ENCODE measurements at regions not wholly inside any gene's neighbourhood (a gene's known extent, or its start where the extent isn't known, plus 50 kb on each side); places are given as distances from the start of the nearest gene placed in this dataset.

DNA sequence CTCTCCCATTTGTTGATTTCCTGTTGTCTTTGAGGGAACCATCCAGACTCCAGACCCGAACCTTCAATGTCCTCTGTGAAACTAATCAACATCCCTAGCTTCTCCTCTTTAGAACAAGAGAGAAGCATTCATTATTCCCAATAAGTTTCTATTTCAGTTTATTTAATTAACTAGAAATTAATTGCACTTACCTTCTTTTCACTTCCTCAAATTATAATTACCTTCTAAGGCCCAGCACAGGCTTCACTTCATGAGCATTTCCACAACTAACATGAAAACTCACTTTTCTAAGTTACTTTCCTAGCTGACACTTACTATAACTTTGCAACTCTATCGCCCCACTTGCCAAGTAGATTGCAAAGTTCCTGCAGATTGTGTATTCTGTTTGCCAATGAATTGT lies 71.6 kb upstream of the HTR2A start:
- no peak overlapping the region for H3K9ac ChIP-seq (ENCODE audit: extremely low read depth, insufficient read length, low read length)
- no peak overlapping the region for H3K56ac ChIP-seq (ENCODE audit: insufficient read length, low read depth, low read length)
- no peak overlapping the region for H4K5ac ChIP-seq (ENCODE audit: insufficient read length, low read depth, low read length)
- H3K36me3 Mint-ChIP-seq (ENCODE audit: insufficient read depth in 1 of 3, low read depth in 3 of 3): no peaks in the 10 kb centered on the region
- no peak overlapping the region for H3K4me2 ChIP-seq (ENCODE audit: insufficient read depth, insufficient read length, low read length)
- H3K9me3 ChIP-seq (ENCODE audit: control insufficient read depth, low read depth, low read length): no peaks in the 10 kb centered on the region
- H2AFZ ChIP-seq (ENCODE audit: low read length): no peak overlapping the region
- no peak overlapping the region for H3T11ph ChIP-seq (ENCODE audit: low read length)
- WGBS (ENCODE audit: extremely low coverage, insufficient read length, low lambda C conversion rate): no CpG with 5 or more reads among the region's 2 CpGs
- no peaks in the 10 kb centered on the region for H3K79me2 ChIP-seq (ENCODE audit: insufficient read depth, low read length)
- no peaks in the 10 kb centered on the region for H3K4me1 Mint-ChIP-seq
- H2BK15ac ChIP-seq (ENCODE audit: low read depth, low read length): no peak overlapping the region
- no peaks in the 10 kb centered on the region for H3K27me3 Mint-ChIP-seq (ENCODE audit: low read depth)
- H2BK20ac ChIP-seq (ENCODE audit: low read depth, low read length, poor library complexity, severe bottlenecking): no peak overlapping the region
- no peak overlapping the region for H3K27ac ChIP-seq (ENCODE audit: insufficient read length, low read depth, low read length)
- no peak overlapping the region for H3K18ac ChIP-seq (ENCODE audit: insufficient read length, low read depth, low read length)
- no peak overlapping the region for H3K23ac ChIP-seq (ENCODE audit: insufficient read length, low read depth, low read length)
- no peak overlapping the region for H2BK5ac ChIP-seq (ENCODE audit: insufficient read length, low read length)
- TF ChIP-seq, protein P1, sequence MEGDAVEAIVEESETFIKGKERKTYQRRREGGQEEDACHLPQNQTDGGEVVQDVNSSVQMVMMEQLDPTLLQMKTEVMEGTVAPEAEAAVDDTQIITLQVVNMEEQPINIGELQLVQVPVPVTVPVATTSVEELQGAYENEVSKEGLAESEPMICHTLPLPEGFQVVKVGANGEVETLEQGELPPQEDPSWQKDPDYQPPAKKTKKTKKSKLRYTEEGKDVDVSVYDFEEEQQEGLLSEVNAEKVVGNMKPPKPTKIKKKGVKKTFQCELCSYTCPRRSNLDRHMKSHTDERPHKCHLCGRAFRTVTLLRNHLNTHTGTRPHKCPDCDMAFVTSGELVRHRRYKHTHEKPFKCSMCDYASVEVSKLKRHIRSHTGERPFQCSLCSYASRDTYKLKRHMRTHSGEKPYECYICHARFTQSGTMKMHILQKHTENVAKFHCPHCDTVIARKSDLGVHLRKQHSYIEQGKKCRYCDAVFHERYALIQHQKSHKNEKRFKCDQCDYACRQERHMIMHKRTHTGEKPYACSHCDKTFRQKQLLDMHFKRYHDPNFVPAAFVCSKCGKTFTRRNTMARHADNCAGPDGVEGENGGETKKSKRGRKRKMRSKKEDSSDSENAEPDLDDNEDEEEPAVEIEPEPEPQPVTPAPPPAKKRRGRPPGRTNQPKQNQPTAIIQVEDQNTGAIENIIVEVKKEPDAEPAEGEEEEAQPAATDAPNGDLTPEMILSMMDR (conservative IDR thresholded peaks at IDR 0.05): no peak
- H3K27me3 ChIP-seq (ENCODE audit: insufficient read depth, low read length): no peaks in the 10 kb centered on the region
- no peaks in the 10 kb centered on the region for H4K20me1 ChIP-seq (ENCODE audit: control insufficient read depth, insufficient read depth, insufficient read length)
- H2BK120ac ChIP-seq (ENCODE audit: low read depth, low read length, poor library complexity, severe bottlenecking): no peak overlapping the region
- no peaks in the 10 kb centered on the region; a peak in 1 of 5 replicates for H3K9me3 Mint-ChIP-seq
- H2BK12ac ChIP-seq (ENCODE audit: insufficient read length, low read depth, low read length): no peak overlapping the region
- H3K4me1 ChIP-seq (ENCODE audit: insufficient read depth, low read length): no peaks in the 10 kb centered on the region
- H3K4ac ChIP-seq (ENCODE audit: low read depth, low read length): no peak overlapping the region
- H4K8ac ChIP-seq (replicated peaks; ENCODE audit: insufficient read length, low read depth, low read length): no peak overlapping the region
- H3K23me2 ChIP-seq (ENCODE audit: insufficient read length, low read depth, low read length, poor library complexity, severe bottlenecking): no peaks in the 10 kb centered on the region
- DNase-seq: no peak
- no peak overlapping the region for H3K27ac Mint-ChIP-seq
- no peak overlapping the region for H4K91ac ChIP-seq (ENCODE audit: insufficient read length, low read depth, low read length)
- no peak overlapping the region for H2AK5ac ChIP-seq (ENCODE audit: insufficient read length, low read length)
- H3K79me1 ChIP-seq (ENCODE audit: insufficient read depth, low read depth, low read length, poor library complexity, severe bottlenecking): no peaks in the 10 kb centered on the region
- no peak overlapping the region for H3K14ac ChIP-seq (ENCODE audit: insufficient read depth, low read length)
- no peak overlapping the region for H3K4me3 Mint-ChIP-seq

Measured in H9 (cell line).